Right cardiac atrium (tissue), 5 donors: ENCODE measurements at regions not wholly inside any gene's neighbourhood (a gene's known extent, or its start where the extent isn't known, plus 50 kb on each side); places are given as distances from the start of the nearest gene placed in this dataset.
A peak's percentile ranks its signal among the peaks of the same experiment; 100 is the strongest.

Experiments used
- ATAC-seq, 2 donors: fragments of 200-7000 bp; cut with Tn5 transposase; one replicate each; pipeline versions ENCODE4 v1.8.0 to v1.9.1; 2020; ENCODE audit warnings: moderate library complexity in 2 of 2, mild to moderate bottlenecking in 1 of 2
- DNase-seq, 3 donors: peaks; one replicate each; pipeline ENCODE4 v3.0.0-alpha.2; 2020
- H3K27ac ChIP-seq: one replicate; pipeline ENCODE4 v1.5.1; 2013; ENCODE audit warnings: mild to moderate bottlenecking, low read length, control low read depth, moderate library complexity
- H3K27me3 ChIP-seq: one replicate; pipeline ENCODE4 v1.6.1; 2013; ENCODE audit not compliant: control insufficient read depth, insufficient read depth
- H3K4me1 ChIP-seq: one replicate; pipeline ENCODE4 v1.6.1; 2013; ENCODE audit warnings: low read length; ENCODE audit not compliant: control insufficient read depth, insufficient read depth
- H3K4me3 ChIP-seq: one replicate; pipeline ENCODE4 v1.5.1; 2013; ENCODE audit warnings: low read length, control low read depth
- H3K9me3 ChIP-seq: one replicate; pipeline ENCODE4 v1.6.1; 2013; ENCODE audit warnings: low read length; ENCODE audit not compliant: control insufficient read depth
- WGBS: extraction: QIAGEN DNeasy Blood & Tissue Kit; methylation state at CpG from one replicate; pipeline ENCODE4 v1.1.7; 2013; 5-methylcytosine and 5-hydroxymethylcytosine counted together
- intact Hi-C, 4 donors: fragments of 100-400 bp; cut with DNase I; formaldehyde crosslinking; loops; one replicate each; pipeline versions ENCODE4 v1.11.0 to v1.14.0; 2022 to 2023
- donor health status: healthy with polysubstance abuse.
- donor health status: DM: no; HTN: yes; CAD: no.
- donor health status: DM: no; HTN: no; CAD: no.
- donor health status: DM: no; HTN: yes; CAD: no; lungs with severe emphysema.
- donor health status: DM: yes; HTN: yes; CAD: no.

DNA sequence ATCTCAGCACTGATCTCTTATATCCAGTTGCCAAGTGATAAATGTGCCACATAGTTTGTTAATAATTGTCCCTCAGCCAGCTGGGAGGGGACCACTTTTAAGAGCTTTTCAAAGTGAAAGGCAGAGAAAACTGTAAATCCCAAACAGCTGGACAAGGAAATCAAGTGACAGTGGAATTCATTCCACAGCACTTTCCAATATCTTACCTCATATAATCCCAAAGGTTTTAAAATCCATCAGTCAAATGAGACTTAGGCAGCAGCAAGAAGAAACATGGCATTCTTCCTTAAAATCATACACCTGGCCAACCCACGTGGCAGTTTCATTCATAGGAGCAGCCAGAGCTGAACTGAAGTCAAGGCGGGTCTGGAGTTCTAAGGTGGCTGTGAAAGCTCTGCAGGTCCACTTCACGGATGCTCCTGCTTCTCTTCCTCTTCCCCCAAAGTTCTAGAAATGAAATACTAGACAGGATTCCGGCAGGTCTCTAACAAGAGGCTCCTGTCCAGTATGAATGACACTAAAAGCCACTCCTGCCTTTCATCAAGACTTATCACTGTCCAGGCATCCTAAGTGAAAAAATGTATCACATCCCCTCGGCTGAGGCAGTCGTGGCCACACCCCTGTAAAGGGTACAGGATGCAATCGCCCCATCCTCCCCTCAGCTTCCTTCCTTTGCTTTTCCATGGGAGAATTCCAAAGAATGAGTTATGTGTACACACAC is 190.4 kb upstream of the STK17B start:
- WGBS: 24% methylated on average over 7 of the region's 7 CpGs
- Histone ChIP-seq H3K4me3 (peak overlapping the region; percentile 30), H3K27me3 (no peaks in the 10 kb centered on the region), H3K9me3 (no peaks in the 10 kb centered on the region), H3K27ac (no peak overlapping the region), H3K4me1 (no peaks in the 10 kb centered on the region)
- ATAC-seq (peak; percentile 69 to 93), DNase-seq (peak in 1 of 3 donors; percentile 51)
- intact Hi-C loops: no loop called here

DNA sequence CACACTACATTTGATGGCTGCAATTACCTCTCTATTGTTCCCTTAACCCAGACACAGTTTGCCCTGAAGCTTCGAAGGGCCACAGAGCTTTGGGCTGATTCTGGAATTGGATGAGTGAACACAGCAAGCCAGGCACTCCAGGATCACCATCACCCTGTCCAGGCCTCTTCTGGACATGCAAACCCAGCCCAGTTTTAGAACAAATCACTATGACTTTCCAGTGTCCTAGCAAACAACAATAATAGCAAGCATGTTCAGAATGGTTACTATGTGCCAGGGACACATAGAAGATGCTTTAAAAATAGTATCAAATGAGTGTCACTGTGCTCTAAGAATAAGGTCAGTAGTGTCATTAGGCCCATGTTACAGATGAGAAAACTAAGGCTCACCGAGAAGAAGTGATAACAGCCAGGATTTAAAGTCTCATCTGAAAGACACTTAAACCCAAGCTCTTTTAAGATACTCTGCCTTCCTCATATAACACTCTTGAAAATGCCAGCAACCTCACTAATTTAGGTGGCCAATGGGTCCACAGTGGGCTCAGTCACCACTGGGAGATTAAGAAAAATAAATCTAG is 191.7 kb upstream of the STK17B start:
- H3K27me3 ChIP-seq: no peaks in the 10 kb centered on the region
- no peaks in the 10 kb centered on the region for H3K9me3 ChIP-seq
- no peaks in the 10 kb centered on the region for H3K4me1 ChIP-seq
- H3K4me3 ChIP-seq: no peak overlapping the region
- ATAC-seq (peak in 1 of 2 donors; percentile 40), DNase-seq (no peak)
- H3K27ac ChIP-seq: no peak overlapping the region
- 89% methylated on average over 2 of the region's 2 CpGs for WGBS
- intact Hi-C loops: no loop called here

DNA sequence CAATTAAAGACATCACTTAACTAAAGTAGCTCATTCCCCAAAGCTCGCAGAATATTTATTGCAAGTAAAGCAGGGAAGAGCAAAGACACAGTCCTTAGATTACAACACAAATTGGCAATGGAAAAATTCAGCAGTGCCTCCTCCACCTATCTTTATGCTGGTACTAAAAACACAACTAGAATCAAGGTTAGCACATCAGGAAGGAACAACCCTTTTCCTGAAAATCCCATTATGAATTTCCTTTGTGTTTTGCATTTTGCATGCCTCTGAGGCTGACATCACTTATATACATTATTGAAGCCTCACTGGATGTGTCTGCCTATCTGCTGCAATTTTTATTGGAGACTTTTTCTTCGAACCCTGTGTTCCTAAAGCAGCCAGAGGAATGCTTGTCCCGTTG is 193.8 kb upstream of the STK17B start:
- Histone ChIP-seq H3K4me3 (no peak overlapping the region), H3K4me1 (no peaks in the 10 kb centered on the region), H3K9me3 (no peaks in the 10 kb centered on the region), H3K27me3 (no peaks in the 10 kb centered on the region), H3K27ac (no peak overlapping the region)
- intact Hi-C loops: no loop called here
- DNase-seq (no peak), ATAC-seq (no peak)
- 70% methylated on average over 3 of the region's 3 CpGs for WGBS

DNA sequence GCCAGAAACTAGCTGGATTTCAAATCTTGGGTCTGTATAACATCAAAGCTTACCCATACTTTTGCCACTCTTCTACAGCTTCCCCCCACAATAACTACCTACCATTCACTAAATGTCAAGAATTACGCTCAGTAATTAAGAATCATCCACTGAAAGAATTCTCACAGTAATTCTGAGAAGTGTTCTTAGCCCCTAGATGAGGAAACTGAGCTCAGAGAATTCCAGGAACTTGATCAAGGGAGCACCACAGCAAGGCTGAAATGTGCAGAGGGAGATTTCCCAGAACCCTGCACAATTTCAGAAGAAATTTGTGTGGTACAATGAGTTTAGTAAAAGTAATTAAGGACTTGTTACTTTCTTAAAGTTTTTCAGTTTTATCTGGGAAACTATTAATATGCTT is 194.5 kb upstream of the STK17B start:
- Histone ChIP-seq H3K4me3 (no peak overlapping the region), H3K4me1 (no peaks in the 10 kb centered on the region), H3K27ac (no peak overlapping the region), H3K9me3 (no peaks in the 10 kb centered on the region), H3K27me3 (no peaks in the 10 kb centered on the region)
- ATAC-seq: no peak
- intact Hi-C loops: no loop called here
- no peak for DNase-seq
- WGBS: 88% methylated on average over 1 of the region's 1 CpG

DNA sequence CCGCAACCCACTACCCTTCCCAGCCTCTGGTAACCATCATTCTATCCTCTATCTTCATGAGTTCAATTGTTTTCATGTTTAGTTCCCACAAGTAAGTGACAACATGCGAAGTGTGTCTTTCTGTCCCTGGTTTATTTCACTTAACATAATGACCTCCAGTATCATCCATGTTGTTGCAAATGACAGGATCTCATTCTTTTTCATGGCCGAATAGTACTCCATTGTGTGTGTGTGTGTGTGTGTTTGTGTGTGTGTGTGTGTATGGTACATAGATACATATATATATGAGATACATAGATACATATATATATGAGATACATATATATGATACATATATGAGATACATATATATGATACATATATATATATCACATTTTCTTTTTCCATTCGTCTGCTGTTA is 196.3 kb upstream of the STK17B start:
- Histone ChIP-seq H3K27ac (no peak overlapping the region), H3K4me3 (no peak overlapping the region), H3K4me1 (no peaks in the 10 kb centered on the region), H3K9me3 (no peaks in the 10 kb centered on the region), H3K27me3 (no peaks in the 10 kb centered on the region)
- WGBS: 97% methylated on average over 4 of the region's 4 CpGs
- ATAC-seq (no peak), DNase-seq (no peak)
- intact Hi-C loops: no loop called here

DNA sequence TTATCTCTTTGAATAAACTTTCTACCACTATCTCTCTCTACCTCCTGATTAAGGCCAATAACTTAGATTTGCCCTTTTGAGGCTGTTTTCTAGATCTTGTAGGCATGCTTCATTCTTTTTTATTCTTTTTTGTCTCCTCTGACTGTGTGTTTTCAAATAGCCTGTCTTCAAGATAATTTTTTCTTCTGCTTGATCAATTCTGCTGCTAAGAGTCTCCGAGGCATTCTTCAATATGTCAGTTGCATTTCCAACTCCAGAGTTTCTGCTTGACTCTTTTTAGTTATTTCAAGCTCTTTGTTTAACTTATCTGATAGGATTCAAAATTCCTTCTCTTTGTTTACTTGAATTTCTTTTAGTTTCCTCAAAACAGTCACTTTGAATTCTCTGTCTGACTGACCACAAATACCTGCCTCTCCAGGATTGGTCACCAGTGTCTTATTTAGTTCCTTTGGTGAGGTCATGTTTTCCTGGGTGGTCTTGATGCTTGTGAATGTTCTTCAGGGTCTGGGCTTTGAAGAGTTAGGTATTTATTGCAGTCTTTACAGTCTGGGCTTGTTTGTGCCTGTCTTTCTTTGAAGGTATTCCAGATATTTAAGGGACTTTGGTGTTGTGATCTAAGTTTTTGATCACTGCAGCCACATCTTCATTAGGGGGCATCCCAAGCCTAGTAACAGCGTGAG is 197.3 kb upstream of the STK17B start:
- DNase-seq (no peak), ATAC-seq (no peak)
- intact Hi-C loops: no loop called here

DNA sequence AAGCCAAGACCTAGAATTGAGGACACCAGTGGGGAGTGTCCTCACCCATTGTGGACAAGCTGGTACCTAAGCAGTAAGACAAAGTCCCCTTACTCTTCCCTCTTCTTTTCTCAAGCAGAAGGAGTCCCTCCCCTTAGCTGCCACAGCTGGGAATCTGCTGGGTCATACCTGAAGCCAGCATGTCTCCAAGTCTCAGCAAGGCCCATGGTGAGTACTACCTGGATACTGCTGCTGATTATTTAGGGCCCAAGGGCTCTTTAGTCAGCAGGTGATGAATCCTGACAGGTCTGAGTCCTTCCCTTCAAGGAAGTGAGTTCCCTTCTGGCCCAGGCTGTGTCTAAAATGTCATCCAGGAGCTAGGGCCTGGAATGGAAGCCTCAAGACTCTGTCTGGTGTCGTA is 198.6 kb upstream of the STK17B start:
- Histone ChIP-seq H3K4me1 (no peaks in the 10 kb centered on the region), H3K27ac (no peak overlapping the region), H3K27me3 (no peaks in the 10 kb centered on the region), H3K9me3 (no peaks in the 10 kb centered on the region), H3K4me3 (no peak overlapping the region)
- intact Hi-C loops: no loop called here
- ATAC-seq (no peak), DNase-seq (no peak)
- WGBS: 91% methylated on average over 1 of the region's 1 CpG

More for the DNA sequence above, 197.3 kb upstream of the STK17B start:
- 98% methylated on average over 2 of the region's 2 CpGs for WGBS
- no peak overlapping the region for H3K4me3 ChIP-seq
- H3K27ac ChIP-seq: no peak overlapping the region
- no peaks in the 10 kb centered on the region for H3K4me1 ChIP-seq
- no peaks in the 10 kb centered on the region for H3K9me3 ChIP-seq
- H3K27me3 ChIP-seq: no peaks in the 10 kb centered on the region

DNA sequence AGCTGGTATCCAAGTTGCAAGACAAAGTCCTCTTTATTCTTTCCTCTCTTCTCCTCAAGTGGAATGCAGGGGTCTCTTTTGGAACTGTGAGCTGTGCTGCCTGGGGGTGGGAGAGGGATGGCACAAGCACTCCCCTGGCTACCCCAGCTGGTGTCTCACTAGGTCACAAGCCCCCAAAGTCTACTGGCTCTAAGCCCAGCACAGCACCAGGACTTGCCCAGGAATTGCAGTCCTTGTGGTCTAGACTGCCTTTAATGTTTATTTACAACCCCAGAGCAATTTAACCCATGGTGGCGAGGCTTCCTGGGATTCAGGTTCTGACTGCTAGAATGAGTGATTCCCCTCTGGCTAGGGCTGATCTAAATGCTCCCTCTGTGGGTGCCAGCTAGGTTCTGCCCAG is 199.0 kb upstream of the STK17B start:
- no peaks in the 10 kb centered on the region for H3K4me1 ChIP-seq
- H3K9me3 ChIP-seq: no peaks in the 10 kb centered on the region
- no peak overlapping the region for H3K27ac ChIP-seq
- intact Hi-C loops: no loop called here
- no peak overlapping the region for H3K4me3 ChIP-seq
- no peak for ATAC-seq
- WGBS: 100% methylated on average over 1 of the region's 1 CpG
- DNase-seq: no peak
- no peaks in the 10 kb centered on the region for H3K27me3 ChIP-seq

DNA sequence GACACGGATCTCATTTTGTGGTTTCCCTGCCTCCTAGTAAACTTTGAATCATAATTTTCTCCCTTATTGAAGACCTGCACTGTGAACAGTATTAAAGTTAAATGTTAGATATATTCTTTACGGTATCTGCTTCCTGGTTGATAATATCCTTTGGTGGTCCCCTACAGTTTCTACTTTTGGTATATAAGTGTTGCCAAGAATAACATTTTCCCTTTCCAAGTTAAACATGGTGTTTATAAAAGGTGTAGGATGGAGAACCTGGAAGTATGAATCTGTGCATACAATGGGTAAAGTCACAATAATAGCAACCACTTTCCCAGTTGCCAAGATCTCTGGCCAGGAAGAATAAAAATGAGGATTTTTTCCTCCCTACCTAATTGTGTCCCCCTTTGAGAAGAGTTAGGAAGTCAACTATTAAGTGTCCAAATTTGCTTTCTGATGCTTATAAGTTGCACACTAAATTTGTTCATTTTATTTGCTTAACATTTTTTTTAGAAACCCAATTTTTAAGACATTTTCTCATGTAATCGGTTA is 201.0 kb upstream of the STK17B start:
- H3K4me3 ChIP-seq: no peak overlapping the region
- intact Hi-C loops: no loop called here

DNA sequence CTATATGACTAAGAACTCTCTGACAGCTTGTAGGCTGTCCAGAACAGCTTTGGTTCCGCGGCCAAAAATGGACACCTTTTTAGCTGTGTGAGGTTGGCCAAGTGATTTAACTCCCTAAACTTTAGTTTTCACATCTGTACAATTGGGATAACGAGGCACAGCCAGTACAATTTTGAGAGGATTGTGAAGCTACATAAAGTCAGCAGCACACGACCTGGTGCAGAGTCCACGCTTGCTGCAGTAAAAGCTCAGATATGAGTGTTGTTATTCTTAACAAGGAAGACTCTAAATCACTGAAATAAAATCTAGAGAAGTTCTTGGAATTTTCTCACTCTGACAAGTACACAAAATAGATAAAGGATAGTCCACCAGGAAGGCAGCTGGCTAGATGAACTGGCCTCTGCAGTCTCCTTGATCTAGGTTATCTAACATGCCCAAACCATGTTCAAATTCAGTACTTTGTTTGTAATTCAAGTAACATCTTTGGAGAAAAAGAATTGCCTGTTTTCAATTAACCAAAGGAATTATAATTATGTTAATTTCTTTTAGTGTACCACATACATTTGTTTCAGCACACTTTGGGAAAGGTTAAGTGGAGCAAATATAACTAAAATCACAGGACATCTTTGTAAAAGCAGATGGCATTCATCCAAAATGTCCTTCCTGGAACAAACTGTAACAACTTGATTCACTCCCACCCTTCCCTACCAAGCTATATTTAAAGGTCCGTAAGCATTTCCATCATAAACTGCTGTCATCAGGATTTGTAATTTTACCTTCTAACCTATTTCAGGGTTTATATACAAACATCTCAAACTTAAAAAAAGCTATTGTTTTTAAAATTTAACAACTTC is 201.7 kb upstream of the STK17B start:
- DNase-seq (peak in 1 of 3 donors; percentile 35), ATAC-seq (peak; percentile 71 to 75)
- intact Hi-C loops: no loop called here
- peak overlapping the region; percentile 82 for H3K27ac ChIP-seq
- WGBS: 20% methylated on average over 6 of the region's 6 CpGs
- H3K4me3 ChIP-seq: no peak overlapping the region
- H3K27me3 ChIP-seq: no peaks in the 10 kb centered on the region
- H3K9me3 ChIP-seq: no peaks in the 10 kb centered on the region
- no peaks in the 10 kb centered on the region for H3K4me1 ChIP-seq

More for the DNA sequence above, 201.0 kb upstream of the STK17B start:
- peak overlapping the region; percentile 82 for H3K27ac ChIP-seq
- H3K4me1 ChIP-seq: no peaks in the 10 kb centered on the region
- H3K9me3 ChIP-seq: no peaks in the 10 kb centered on the region
- WGBS: 40% methylated on average over 3 of the region's 3 CpGs
- peak in 1 of 2 donors; percentile 35 for ATAC-seq
- no peak for DNase-seq
- H3K27me3 ChIP-seq: no peaks in the 10 kb centered on the region
